ENCODE measurements at regions not wholly inside any gene's neighbourhood (a gene's known extent, or its start where the extent isn't known, plus 50 kb on each side); places are given as distances from the start of the nearest gene placed in this dataset.
"Not testable (repeated sequence)": the region's sequence is repeated elsewhere in the genome, so short reads cannot be mapped to it uniquely, and the experiment has no call there.

GRCh38 chr7:45416846-45417245 lies 157.3 kb upstream of the ADCY1 start:
- DNase-seq (ENCODE audit: insufficient read length, low spot score) (no peak), FAIRE-seq (no peak)
- TF ChIP-seq POLR2A (IDR thresholded peaks at IDR 0.05; ENCODE audit: low read depth, low read length), result no peak

- no peak for TF ChIP-seq POLR2A (IDR thresholded peaks at IDR 0.05; ENCODE audit: low read depth, low read length)
- FAIRE-seq (no peak), DNase-seq (ENCODE audit: insufficient read length, low spot score) (no peak)
These were observed 156.9 kb upstream of the ADCY1 start for GRCh38 chr7:45417268-45417667.

GRCh38 chr7:45417735-45418134 lies 156.4 kb upstream of the ADCY1 start:
- no peak for DNase-seq (ENCODE audit: insufficient read length, low spot score)
- no peak for FAIRE-seq
- no peak for TF ChIP-seq POLR2A (IDR thresholded peaks at IDR 0.05; ENCODE audit: low read depth, low read length)

GRCh38 chr7:45420843-45421495 lies 153.2 kb upstream of the ADCY1 start:
- no peak for TF ChIP-seq POLR2A (IDR thresholded peaks at IDR 0.05; ENCODE audit: low read depth, low read length)
- no peak for DNase-seq (ENCODE audit: insufficient read length, low spot score)
- FAIRE-seq, result no peak

GRCh38 chr7:45421806-45422205 lies 152.4 kb upstream of the ADCY1 start:
- DNase-seq (ENCODE audit: insufficient read length, low spot score) (no peak), FAIRE-seq (no peak)
- TF ChIP-seq POLR2A (IDR thresholded peaks at IDR 0.05; ENCODE audit: low read depth, low read length), result no peak

GRCh38 chr7:45430397-45430796 lies 143.8 kb upstream of the ADCY1 start:
- DNase-seq (ENCODE audit: insufficient read length, low spot score) (no peak), FAIRE-seq (no peak)
- TF ChIP-seq POLR2A (IDR thresholded peaks at IDR 0.05; ENCODE audit: low read depth, low read length), result no peak

GRCh38 chr7:45434167-45434784 lies 139.9 kb upstream of the ADCY1 start:
- no peak for TF ChIP-seq POLR2A (IDR thresholded peaks at IDR 0.05; ENCODE audit: low read depth, low read length)
- FAIRE-seq (no peak), DNase-seq (ENCODE audit: insufficient read length, low spot score) (no peak)

GRCh38 chr7:45435131-45435530 lies 139.0 kb upstream of the ADCY1 start:
- TF ChIP-seq POLR2A (IDR thresholded peaks at IDR 0.05; ENCODE audit: low read depth, low read length), result no peak
- FAIRE-seq (no peak), DNase-seq (ENCODE audit: insufficient read length, low spot score) (no peak)

- DNase-seq (ENCODE audit: insufficient read length, low spot score) (peak; percentile 18), FAIRE-seq (no peak)
- no peak for TF ChIP-seq POLR2A (IDR thresholded peaks at IDR 0.05; ENCODE audit: low read depth, low read length)
These were observed 138.3 kb upstream of the ADCY1 start for GRCh38 chr7:45435846-45436245.

GRCh38 chr7:45440776-45441175 lies 133.4 kb upstream of the ADCY1 start:
- FAIRE-seq; DNase-seq (ENCODE audit: insufficient read length, low spot score): not testable (repeated sequence)

GRCh38 chr7:45443263-45443662 lies 130.9 kb upstream of the ADCY1 start:
- FAIRE-seq (no peak), DNase-seq (ENCODE audit: insufficient read length, low spot score) (no peak)
- no peak for TF ChIP-seq POLR2A (IDR thresholded peaks at IDR 0.05; ENCODE audit: low read depth, low read length)

- TF ChIP-seq POLR2A (IDR thresholded peaks at IDR 0.05; ENCODE audit: low read depth, low read length), result no peak
- no peak for DNase-seq (ENCODE audit: insufficient read length, low spot score)
- FAIRE-seq, result no peak
These were observed 127.8 kb upstream of the ADCY1 start for GRCh38 chr7:45446195-45446944.

- TF ChIP-seq POLR2A (IDR thresholded peaks at IDR 0.05; ENCODE audit: low read depth, low read length), result no peak
- no peak for DNase-seq (ENCODE audit: insufficient read length, low spot score)
- FAIRE-seq, result no peak
These were observed 126.9 kb upstream of the ADCY1 start for GRCh38 chr7:45447296-45447695.

- FAIRE-seq, result no peak
- TF ChIP-seq POLR2A (IDR thresholded peaks at IDR 0.05; ENCODE audit: low read depth, low read length), result no peak
- DNase-seq (ENCODE audit: insufficient read length, low spot score), result no peak
These were observed 123.5 kb upstream of the ADCY1 start for GRCh38 chr7:45450571-45451204.

Data from H54 (cell line).